Heart left ventricle (tissue), 16 donors: ENCODE measurements at regions not wholly inside any gene's neighbourhood (a gene's known extent, or its start where the extent isn't known, plus 50 kb on each side); places are given as distances from the start of the nearest gene placed in this dataset.
"Not testable (repeated sequence)": the region's sequence is repeated elsewhere in the genome, so short reads cannot be mapped to it uniquely, and the experiment has no call there.

Experiments used
- ATAC-seq, 4 donors: fragments of 200-7000 bp; cut with Tn5 transposase; one replicate each; pipeline ENCODE4 v1.9.1; 2020 to 2022; ENCODE audit warnings: moderate library complexity in 4 of 4, mild to moderate bottlenecking in 3 of 4, moderate number of reproducible peaks in 1 of 4
- DNase-seq, 5 donors: peaks; one replicate each; pipeline ENCODE4 v3.0.0-alpha.2; 2020
- H3K27ac ChIP-seq, 12 donors: fragments of 200-600 bp; sonication (generic) in 4 of 12; one replicate each; pipeline versions ENCODE4 v1.5.0 to v1.8.0; 2016 to 2022; ENCODE audit warnings: mild to moderate bottlenecking in 2 of 12
- H3K27me3 ChIP-seq, 9 donors: fragments of 200-600 bp; sonication (generic) in 2 of 9; one replicate each; pipeline versions ENCODE4 v1.5.1 to v1.8.0; 2016 to 2022; ENCODE audit warnings: mild to moderate bottlenecking in 3 of 9
- H3K36me3 ChIP-seq, 9 donors: fragments of 200-600 bp; sonication (generic) in 2 of 9; one replicate each; pipeline versions ENCODE4 v1.5.0 to v1.8.0; 2018 to 2022; ENCODE audit warnings: mild to moderate bottlenecking in 2 of 9
- H3K4me1 ChIP-seq, 12 donors: fragments of 200-600 bp; sonication (generic) in 4 of 12; one replicate each; pipeline versions ENCODE4 v1.5.0 to v1.8.0; 2016 to 2022; ENCODE audit warnings: mild to moderate bottlenecking in 3 of 12
- H3K4me3 ChIP-seq, 12 donors: fragments of 200-600 bp; sonication (generic) in 4 of 12; one replicate each; pipeline versions ENCODE4 v1.5.0 to v1.8.0; 2017 to 2022; ENCODE audit warnings: mild to moderate bottlenecking in 9 of 12, moderate library complexity in 4 of 12
- H3K9me3 ChIP-seq, 12 donors: fragments of 200-600 bp; sonication (generic) in 4 of 12; one replicate each; pipeline versions ENCODE4 v1.5.0 to v1.8.0; 2016 to 2022; ENCODE audit warnings: mild to moderate bottlenecking in 1 of 12
- CTCF ChIP-seq, 12 donors: fragments of 200-600 bp; sonication (generic) in 4 of 12; IDR thresholded peaks; one replicate each; pipeline versions ENCODE4 v1.5.0 to v1.8.0; 2018 to 2022; ENCODE audit warnings: antibody characterized with exemption in 12 of 12, mild to moderate bottlenecking in 5 of 12
- POLR2A ChIP-seq, 2 donors: fragments of 450-650 bp; IDR thresholded peaks; one replicate each; pipeline ENCODE4 v1.6.1; 2017; ENCODE audit warnings: antibody characterized with exemption in 2 of 2, mild to moderate bottlenecking in 2 of 2, moderate library complexity in 2 of 2
- WGBS, 4 donors: extraction: QIAGEN DNeasy Blood & Tissue Kit in 2 of 4; methylation state at CpG; one replicate each; pipeline versions ENCODE4 v1.1.5 to v1.1.7; 2013 to 2018; 5-methylcytosine and 5-hydroxymethylcytosine counted together
- intact Hi-C, 10 donors: fragments of 100-400 bp; cut with DNase I; formaldehyde crosslinking; loops; one replicate each; pipeline versions ENCODE4 v1.11.1 to v1.14.2; 2022
- donor health status: ischemic (EF 13 %, LVEDD 7.1; RV severe dilation, severe dysfunction).
- donor health status: healthy with polysubstance abuse.
- donor health status: DM: no; HTN: yes; CAD: no.
- donor health status: DM: no; HTN: no; CAD: no.
- donor health status: ischemic (EF 25% LVEDD 6.9; RV normal size, moderate dysfunction).
- donor health status: ischemic (EF 25% LVEDD 5.7; RV mildly dilated, moderate dysfunction).
- donor health status: healthy.
- donor health status: DM: yes; HTN: yes; CAD: no.
- donor health status: ischemic (EF 35%, LVEDD 5.7; RV mildly dilated, moderate dysfunction).
- donor health status: nonischemic (EF 11% LVEDD 7.7; RV severe dilation, severe dysfunction).
- donor health status: DM: yes; HTN: yes; CAD: no.
- donor health status: PGD.
- donor health status: ischemic (EF 29% LVEDD 5.4; RV normal size, mild dysfunction).
- donor health status: nonischemic (EF 23%, LVEDD 6.1; RV moderate dilation, normal function).

- Histone ChIP-seq H3K9me3 (peaks cover 0 to 9% (median 0%) of the 10 kb centered on the region in 12 donors), H3K4me3 (no peak overlapping the region), H3K27me3 (no peaks in the 10 kb centered on the region), H3K4me1 (no peaks in the 10 kb centered on the region), H3K27ac (no peak overlapping the region), H3K36me3 (no peaks in the 10 kb centered on the region)
- WGBS, 4 donors = 75 to 91% (median 80%) methylated on average over 1 of the region's 1 CpG
- TF ChIP-seq POLR2A (IDR thresholded peaks at IDR 0.05) = no peak
- TF ChIP-seq CTCF (IDR thresholded peaks at IDR 0.05) = no peak
- ATAC-seq (no peak), DNase-seq (no peak)
- intact Hi-C loops = no loop called here
These were observed 2668.2 kb upstream of the PCDH20 start for GRCh38 chr13:64083811-64084210.

- Histone ChIP-seq H3K27ac (no peak overlapping the region), H3K4me1 (no peaks in the 10 kb centered on the region), H3K27me3 (no peaks in the 10 kb centered on the region), H3K4me3 (no peak overlapping the region), H3K9me3 (peaks cover 0 to 9% (median 0%) of the 10 kb centered on the region in 12 donors), H3K36me3 (no peaks in the 10 kb centered on the region)
- intact Hi-C loops = no loop called here
- no peak for DNase-seq
- ATAC-seq = no peak
- TF ChIP-seq CTCF (IDR thresholded peaks at IDR 0.05) = no peak
- TF ChIP-seq POLR2A (IDR thresholded peaks at IDR 0.05) = no peak
- 53 to 75% (median 68%) methylated on average over 1 of the region's 1 CpG for WGBS, 4 donors
These were observed 2667.7 kb upstream of the PCDH20 start for GRCh38 chr13:64083396-64083795.

GRCh38 chr13:64078480-64078936 is 2662.9 kb upstream of the PCDH20 start:
- Histone ChIP-seq H3K27ac (no peak overlapping the region), H3K9me3 (peaks cover 0 to 9% (median 0%) of the 10 kb centered on the region in 12 donors), H3K27me3 (no peaks in the 10 kb centered on the region), H3K4me1 (no peaks in the 10 kb centered on the region), H3K4me3 (no peak overlapping the region), H3K36me3 (no peaks in the 10 kb centered on the region)
- TF ChIP-seq POLR2A (IDR thresholded peaks at IDR 0.05) (no peak), CTCF (IDR thresholded peaks at IDR 0.05) (no peak)
- intact Hi-C loops = no loop called here
- WGBS, 4 donors = 84 to 95% (median 92%) methylated on average over 7 to 22 of the region's 22 CpGs
- ATAC-seq = peak in 1 of 4 donors; percentile 29
- no peak for DNase-seq

- 88 to 98% (median 91%) methylated on average over 6 of the region's 6 CpGs for WGBS, 4 donors
- no peak overlapping the region for H3K4me3 ChIP-seq
- H3K27me3 ChIP-seq = no peaks in the 10 kb centered on the region
- H3K27ac ChIP-seq = no peak overlapping the region
- H3K9me3 ChIP-seq = peaks cover 0 to 9% (median 0%) of the 10 kb centered on the region in 12 donors
- no peak for TF ChIP-seq POLR2A (IDR thresholded peaks at IDR 0.05)
- TF ChIP-seq CTCF (IDR thresholded peaks at IDR 0.05) = no peak
- ATAC-seq (no peak), DNase-seq (no peak)
- H3K36me3 ChIP-seq = no peaks in the 10 kb centered on the region
- intact Hi-C loops = no loop called here
- H3K4me1 ChIP-seq = no peaks in the 10 kb centered on the region
These were observed 2662.4 kb upstream of the PCDH20 start for GRCh38 chr13:64078025-64078424.

- H3K4me1 ChIP-seq, intact Hi-C loops, H3K36me3 ChIP-seq, H3K9me3 ChIP-seq, H3K27ac ChIP-seq, ATAC-seq, DNase-seq, H3K4me3 ChIP-seq, H3K27me3 ChIP-seq: not testable (repeated sequence)
- 86 to 92% (median 90%) methylated on average over 18 to 36 of the region's 36 CpGs for WGBS, 4 donors
These were observed 2661.6 kb upstream of the PCDH20 start for GRCh38 chr13:64077132-64077835.
